Skin of body (tissue), 1 donor: ENCODE measurements at regions not wholly inside any gene's neighbourhood (a gene's known extent, or its start where the extent isn't known, plus 50 kb on each side); places are given as distances from the start of the nearest gene placed in this dataset.
A peak's percentile ranks its signal among the peaks of the same experiment; 100 is the strongest.

Experiments
- DNase-seq: peaks from one replicate; lab custom pipeline; 2025; lab: John Stamatoyannopoulos, UW

DNA sequence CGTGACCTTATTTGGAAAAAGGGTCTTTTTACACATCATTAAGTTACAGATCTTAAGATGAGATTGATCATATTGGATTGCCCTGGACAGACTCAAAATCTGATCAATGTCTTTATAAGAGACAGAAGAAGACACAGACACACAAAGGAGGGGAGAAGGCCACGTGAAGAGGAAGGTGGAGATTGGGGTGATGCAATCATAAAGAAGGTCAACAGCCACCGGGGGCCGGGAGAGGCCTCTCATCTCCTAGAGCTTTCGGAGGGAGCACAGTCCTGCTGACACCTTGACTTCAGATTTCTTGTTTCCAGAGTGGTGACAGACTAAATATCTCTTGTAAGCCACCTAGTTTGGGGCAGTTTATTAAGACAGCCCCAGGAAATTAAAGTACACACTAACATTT lies 204.6 kb upstream of the CSF3R start:
- DNase-seq = no peak

DNA sequence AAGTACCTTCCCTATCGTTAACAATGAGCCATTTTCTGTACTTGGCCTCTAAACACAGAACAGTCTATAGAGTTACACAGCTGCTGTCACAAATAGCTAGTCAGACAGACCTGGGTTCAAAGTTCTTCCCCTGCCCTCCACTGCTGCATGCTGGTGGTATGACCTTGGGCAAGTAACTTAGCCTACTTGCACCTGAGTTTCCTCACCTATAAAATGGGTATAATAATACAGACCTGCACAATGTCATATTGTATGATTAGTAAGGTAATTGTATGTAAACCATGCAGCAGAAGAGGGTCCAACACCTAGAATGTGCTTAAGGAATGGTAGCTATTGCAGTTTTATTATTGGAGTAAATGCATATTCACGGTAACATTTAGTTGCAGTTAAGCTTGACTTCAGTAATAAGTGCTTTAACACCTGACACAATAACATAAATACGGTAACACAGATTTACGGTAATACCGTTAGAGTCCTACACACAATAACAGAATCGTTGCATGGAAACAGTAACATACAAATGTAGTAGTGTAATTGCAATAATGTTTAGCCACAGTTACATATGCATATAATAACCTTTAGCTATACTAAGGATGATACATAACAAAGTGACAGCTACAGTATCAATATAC lies 193.3 kb upstream of the CSF3R start:
- no peak for DNase-seq

DNA sequence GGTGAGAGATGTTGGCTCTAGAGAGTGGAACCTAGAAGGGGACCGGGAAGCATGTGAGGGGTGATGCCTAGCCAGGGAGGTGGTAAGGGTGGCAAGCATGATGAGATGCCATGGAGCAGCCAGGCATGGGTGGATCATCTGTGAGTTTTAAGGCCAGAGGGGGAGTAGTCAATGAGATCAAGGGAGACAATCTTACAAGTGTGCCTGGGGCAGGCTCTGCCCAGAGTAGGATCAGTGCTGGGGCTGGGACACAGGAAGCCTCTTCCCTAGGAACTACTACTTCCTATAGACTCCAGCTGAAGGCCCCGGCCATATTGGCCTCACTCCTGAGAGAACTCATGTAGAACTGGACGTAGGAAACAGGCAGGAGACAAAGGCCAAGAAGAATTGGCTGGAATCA lies 192.4 kb upstream of the CSF3R start:
- no peak for DNase-seq

DNA sequence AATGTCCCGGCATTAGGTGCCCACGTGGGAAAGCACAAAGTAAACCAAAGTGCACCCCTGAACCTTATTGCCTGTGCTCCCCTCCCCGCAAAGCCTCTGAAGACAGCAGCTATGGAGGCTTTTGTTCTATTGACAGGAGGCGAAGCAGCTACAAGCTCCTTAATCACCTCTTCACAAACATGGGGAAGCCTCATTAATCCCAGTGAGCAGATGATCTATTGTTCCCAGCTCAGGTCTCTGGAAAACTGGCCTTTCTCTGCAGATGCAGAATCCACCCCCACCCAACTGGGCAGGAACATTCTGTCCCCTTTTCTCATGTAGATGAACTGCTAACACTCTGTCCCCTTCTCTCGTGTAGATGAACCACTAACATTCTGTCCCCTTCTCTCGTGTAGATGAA lies 190.5 kb upstream of the CSF3R start:
- DNase-seq = no peak

DNA sequence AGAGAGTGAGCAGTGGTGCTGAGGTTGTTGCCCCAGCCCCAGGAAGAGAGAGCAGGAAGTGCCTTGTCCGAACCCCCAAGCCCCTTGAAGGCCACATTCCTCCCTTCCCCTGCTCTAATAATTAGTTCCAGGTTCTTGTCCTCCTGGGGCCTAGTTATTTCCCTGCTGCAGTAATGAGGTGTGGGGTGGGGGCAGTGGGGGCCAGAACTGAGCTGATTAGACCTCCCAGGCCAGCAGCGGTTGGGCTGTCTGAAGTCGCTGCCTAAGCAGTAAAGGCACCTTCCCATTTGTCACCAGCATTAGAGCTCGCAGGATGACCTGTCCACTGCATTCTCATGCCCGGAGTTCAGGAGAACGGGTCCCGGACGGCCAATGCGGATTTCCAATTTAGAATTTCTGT lies 186.5 kb upstream of the CSF3R start:
- no peak for DNase-seq

DNA sequence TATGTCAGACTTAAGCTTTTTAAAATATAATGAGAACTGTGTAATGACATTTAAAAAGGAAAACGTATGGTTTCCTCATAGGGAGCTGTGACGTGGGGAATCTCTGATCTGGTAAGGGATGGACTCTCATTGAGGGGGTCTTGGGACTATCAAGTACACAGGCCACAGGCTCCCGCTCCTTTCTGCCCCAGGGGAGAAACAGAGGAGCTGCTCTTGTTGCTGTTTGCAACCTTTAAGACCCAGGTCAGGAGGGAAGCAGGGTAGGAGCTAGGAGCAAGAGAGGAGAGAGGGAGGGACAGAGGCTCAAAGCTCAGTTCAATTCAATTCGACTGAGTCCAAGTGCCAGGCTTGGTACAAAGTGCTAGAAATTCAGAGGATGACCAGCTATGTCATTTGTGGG lies 185.1 kb upstream of the CSF3R start:
- DNase-seq = no peak

DNA sequence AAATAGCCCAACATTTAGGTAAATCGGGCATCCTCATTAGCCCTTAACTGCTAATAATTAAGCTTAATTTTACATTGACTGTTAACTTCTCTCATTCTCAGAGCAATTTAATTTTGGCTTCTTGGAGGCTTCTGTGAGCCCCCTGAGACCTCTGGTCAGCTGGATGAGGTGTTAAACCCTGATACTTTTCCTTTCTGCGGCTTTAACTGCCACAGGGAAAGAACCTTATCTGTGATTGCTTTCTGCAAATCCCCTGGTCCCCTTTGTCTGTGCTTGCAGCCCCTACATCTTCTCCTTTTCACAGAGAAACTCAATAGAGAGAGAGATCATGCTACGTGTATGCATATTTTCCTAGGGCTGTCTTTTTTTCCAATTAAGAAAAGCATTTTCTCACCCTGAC lies 184.5 kb upstream of the CSF3R start:
- no peak for DNase-seq

DNA sequence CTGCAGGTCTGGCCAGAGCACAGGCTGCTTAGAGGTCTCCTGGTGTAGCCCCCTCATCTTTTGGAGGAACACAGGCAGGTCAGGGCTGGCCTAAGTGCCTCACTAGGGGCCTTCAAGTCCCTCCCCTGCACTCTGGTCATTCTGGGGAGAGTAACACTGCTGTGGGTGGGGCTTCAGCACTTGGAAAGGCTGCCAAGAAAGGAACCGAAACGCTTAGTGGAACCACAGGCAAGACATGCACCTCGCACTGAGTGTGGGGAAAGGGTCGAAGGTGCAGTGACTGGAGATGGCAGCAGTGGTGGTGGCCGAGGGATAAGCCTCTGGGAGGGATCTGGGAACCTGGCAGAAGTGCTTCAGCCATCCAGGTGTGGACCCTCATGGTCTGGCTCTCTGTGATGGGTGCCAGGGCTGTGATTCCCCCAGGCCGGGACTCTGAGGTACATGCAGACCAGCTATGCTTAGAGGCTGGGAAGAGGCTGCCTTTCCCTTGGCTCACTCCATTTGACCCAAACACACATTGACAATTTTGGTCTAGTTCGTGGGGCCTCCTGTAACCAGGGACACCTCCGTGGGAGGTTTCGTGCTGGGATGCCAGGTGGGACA lies 182.9 kb upstream of the CSF3R start:
- no peak for DNase-seq

DNA sequence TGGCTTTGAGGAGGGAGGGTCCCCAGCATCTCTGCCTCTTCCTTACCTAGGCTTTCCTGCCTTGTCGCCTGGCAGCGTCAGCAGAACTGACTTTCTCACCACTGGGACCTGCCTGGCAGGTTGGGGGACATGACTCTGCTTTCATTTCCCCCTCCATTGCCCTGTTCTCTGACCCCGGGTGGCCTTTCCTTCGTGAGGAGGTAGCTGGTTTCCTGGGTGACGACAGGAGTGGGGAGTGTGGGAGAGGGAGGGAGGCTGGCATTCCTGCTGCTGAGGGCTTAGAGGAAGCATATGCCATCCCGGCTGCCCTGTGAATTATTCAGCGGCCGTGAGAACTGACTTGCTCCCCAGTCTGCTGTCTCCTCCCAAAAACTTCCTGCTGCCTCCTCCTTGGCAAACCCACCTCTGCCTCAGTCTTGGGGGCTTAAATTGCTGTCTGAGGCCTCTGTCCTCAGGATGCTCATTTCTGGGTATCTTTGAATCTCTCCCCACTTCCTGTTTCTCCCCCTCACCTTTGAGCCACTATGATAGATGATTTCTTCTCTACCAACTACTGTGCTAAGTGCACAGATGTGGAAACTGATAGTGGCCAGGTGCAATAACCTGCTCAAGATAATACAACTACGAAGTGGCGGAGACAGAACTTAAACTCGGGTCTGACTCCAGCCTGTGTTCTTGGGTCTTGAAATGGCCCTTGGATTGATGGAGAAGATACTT lies 182.0 kb upstream of the CSF3R start:
- DNase-seq = no peak

DNA sequence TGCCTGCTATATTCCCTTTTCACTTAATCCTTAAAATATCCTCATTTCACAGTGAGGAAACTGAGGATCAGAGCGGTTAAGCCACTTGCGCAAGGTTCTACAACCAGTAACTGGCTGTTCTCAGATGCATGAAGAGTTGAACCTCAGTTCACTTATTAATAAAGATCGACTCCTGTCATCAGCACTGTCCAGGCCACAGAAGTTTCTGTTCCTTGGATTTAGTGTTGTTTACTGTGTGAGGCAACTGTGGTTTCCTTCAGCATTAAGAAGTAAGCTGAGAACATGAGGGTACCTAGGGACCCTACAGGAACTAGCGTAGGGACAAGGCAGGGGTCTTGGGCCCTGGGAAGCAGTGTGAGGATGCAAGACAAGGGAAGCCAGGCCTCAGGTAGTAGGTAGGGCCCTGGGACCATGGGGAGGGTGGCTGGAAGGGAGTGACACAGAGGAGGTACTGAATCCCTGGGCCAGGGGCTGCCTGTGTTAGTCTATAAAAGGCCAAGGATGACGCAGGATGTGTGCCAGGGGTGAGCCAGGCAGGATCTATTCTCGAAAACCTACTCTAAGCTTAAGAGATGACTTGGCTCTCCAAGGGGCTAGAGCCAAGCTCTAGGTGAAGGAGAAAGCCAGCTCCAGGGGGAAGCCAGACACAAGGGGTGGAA lies 181.2 kb upstream of the CSF3R start:
- DNase-seq = no peak

DNA sequence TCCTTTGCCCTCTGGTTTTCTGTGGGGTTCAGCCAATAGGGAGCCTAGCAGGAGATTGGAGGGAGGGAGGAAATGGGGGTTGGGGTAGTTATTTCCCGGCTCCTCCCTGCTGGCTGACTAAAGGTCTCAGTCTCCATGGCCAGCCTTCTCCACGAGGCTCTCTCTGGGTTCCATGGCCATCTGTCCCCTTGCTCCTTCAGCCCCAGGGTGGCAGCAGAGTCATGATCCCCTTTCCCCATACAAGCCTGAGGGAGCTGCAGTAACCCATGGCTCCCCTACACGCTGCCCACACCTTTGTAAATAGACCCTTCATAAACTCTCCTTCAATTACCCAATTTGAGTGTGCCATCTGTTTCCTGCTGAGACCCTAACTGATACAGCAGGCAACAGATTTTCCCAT lies 176.1 kb upstream of the CSF3R start:
- no peak for DNase-seq

DNA sequence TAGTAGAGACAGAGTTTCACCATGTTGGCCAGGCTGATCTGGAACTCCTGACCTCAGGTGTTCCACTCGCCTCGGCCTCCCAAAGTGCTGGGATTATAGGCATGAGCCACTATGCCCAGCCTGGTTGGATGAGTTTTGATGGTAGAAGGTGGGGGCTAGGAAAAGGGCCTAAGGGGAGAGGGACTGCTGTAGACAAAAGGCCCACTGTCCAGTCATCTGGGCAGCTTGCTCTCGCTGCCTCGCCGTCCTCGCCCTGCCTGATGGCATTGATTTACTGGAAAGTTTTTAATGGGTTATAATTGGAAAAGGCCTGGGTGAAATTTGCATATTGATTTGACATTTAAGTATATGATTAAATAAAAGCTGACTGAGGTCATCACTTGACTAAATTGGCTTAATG lies 175.1 kb upstream of the CSF3R start:
- DNase-seq = no peak

DNA sequence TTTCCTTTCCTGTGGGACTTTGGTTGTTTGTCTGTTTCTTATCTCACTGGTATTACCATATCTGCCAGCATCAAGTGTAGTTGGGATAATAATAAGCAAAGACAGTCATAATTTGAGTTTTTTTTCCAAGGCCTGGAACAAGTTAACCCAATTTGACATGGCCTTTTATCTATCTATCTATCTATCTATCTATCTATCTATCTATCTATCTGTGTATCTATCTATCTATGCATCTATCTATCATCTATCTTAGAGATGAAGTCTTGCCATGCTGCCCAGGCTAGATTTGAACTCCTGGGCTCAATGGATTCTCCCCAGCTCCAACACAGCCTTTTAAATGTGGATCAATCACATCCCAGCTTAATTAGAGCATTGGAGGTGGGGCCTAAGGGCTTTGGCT lies 174.1 kb upstream of the CSF3R start:
- no peak for DNase-seq

DNA sequence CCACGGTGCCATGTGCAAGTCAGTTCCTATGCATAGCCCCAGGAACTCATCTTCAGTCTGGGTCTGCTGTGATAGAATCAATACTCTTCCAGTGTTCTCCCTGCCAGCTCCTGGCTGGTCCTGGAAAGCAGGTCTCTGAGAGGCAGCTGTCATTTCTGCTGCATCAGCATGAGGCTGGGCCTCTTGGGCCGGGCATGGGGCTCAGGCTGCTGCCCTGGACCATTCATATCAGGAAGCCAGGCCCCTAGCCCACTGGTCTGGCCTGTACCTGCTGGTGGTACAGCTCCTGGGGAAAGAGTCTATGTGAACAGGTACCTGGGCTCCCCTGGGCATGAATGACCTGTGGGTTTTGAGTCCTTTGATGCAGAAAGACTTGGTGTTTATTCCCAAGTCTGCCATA lies 173.6 kb upstream of the CSF3R start:
- DNase-seq = no peak

DNA sequence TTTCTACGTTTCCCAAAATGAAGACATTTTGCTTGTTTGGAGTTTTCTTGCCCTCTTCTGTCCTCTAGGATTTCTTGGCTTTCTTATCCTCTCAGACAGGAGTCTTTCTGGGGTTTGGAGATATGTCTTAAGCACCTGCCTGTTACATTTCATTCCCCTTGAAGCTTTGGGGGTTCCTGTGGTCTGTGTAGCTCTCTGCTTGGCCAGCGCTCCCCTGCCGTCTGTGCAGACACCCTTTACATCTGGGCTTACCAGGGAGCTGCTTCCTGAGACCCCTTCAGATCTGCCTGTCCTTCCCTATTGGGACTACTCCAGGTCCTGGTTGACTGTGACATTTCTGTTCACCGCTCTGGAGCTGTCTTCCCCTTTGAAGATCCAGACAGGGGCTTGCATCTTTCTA lies 171.9 kb upstream of the CSF3R start:
- DNase-seq = no peak

DNA sequence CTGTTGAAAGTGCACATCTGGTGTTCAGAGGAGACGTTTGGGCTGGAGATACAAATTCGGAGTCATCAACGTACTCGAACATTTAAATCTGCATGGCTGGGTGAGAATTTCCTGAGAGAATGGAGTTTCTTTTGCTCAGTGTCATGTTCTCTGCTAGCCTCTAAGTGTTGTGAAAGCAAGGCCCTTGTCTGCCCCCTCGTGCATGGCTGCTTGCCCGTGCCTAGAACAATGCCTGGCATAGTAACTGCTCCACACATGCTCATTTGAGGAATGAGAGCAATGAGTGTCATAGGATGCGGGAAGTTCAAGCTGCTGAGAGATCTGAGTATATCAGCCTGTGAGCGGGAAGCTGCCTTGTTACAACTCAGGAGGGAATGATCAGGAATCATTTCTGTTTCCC lies 171.1 kb upstream of the CSF3R start:
- peak; percentile 31 for DNase-seq

DNA sequence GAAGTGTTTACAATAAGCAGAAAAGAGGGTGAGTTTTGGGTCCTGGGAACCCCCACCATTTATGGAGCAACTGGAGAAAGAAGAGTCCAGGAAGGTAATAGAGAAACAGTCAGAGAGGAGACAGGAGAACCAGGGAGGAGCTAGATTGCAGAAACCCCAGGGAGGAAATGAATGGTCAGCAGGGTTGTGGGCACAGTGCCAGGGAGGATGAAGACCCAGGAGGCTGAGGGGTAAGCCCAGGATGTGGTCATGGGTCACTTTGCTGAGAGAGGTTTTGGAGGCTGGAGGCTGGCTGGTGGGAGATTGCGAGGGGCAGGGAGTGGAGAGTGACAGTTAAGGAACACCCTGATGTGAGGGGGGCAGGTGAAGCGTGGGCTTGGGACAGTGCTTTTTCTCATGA lies 169.9 kb upstream of the CSF3R start:
- DNase-seq = no peak

DNA sequence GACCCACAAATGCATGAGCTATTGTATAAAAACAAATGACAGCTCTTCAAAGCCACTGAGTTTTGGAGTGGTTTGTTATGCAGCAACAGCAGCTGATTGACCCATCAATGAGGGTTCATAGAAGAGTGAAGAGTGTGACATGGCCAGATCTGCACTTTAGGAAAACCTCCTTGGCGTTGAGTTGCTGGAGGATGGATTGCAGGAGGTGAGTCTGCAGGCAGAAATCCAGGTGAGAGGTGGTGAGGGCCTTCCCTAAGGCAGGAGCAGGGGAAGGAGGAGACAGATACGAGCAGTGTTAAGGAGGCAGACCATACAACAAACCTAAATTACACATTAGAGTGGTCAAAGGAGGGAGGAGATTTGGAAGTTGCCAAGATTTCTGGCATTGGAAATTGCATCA lies 169.3 kb upstream of the CSF3R start:
- DNase-seq = no peak

DNA sequence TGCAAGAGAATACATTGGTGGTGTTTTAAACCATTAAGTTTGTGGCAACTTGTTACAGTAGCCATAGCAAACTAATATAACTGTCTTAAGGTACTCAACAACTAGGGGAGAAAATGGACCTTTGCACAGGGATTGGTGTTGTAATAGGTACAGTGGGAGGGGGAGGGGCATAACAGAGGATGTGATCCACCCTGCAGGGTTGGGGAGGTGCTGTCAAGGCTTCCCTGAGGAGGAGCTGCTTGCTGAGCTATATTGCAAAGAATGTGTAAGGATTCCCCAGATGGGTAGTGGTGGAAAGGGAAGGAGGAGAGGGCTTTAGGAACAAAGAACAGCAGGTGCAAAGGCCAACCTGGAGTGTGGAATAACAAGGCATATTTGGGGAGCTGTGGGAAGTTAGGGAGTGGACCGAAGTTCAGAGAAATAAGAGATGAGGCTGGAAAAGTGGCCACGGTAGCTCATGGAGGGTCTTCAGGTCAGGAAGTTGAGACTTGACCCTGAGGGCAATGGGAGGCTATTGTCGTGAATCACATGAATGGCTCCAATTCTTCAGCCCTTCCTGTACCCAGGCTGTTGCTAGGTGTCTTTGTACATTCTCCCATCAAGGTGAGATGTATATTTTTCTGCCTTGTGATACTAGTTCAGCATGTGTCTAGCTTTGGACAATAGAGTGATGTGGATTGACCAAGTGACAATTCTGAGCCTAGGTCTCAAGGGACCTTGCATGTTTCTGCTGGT lies 168.6 kb upstream of the CSF3R start:
- DNase-seq = no peak

DNA sequence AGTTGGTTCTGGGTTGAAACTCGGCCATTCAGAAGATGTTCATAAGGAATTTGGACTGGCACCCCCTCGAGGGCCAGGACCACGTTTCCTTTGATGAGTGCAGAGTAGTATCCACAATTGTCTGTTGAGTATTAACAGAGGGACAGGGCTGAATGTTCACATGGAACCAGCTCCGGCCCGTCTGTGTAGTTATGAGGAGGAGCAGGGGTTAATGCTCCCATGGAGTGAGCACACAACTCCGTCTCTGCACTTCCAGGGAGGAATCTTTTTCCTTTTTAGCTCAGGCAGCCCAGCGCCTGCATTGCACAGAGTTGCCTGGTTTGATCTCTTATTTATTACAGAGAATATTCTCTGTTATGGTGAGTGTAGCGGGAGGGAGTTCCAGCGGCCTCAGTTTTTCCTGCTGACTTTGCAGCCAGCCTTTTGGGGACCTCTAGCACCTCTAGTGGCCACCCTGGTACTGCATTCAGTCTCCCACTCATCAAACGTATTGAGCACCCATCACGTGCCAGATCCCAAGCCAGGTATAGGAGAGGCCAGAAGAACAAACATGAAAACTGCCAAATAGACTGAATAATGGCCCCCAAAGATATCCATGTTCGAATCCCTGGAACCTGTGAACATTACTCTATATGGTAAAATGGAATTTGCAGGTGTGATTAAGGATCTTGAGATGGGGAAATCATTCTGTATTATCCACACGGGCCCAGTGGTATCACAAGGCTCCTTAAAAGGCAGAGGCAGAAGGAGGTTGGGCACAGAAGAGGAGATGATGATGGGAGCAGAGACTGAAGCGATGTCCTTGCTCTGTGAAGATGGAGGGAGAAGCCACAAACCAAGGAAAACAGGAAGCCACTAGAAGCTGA lies 167.7 kb upstream of the CSF3R start:
- DNase-seq = no peak

DNA sequence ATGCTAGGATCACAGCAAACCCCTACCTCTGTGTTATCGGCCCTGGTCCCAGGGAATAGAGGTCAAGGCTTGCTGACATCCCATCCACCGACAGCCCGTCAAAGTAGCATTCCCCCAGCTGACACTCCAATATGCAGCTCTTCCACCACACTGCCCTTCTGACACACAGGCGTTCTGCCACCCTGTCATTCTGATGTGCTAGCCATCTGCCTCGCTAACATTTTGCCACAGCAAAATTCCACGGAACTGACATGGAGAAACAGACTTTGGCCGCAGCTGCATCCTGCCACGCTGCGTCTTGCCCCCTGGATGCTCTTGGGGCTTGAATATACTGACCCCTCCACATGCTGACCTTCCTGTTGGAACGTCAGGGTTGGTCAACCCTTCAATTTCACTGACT lies 163.2 kb upstream of the CSF3R start:
- no peak for DNase-seq
